WERI-Rb-1 (cell line): ENCODE measurements at regions not wholly inside any gene's neighbourhood (a gene's known extent, or its start where the extent isn't known, plus 50 kb on each side); places are given as distances from the start of the nearest gene placed in this dataset.

ENCODE experiments used
- DNase-seq: peaks from one replicate; pipeline ENCODE4 v3.0.0-alpha.2; 2020
- H3K27ac ChIP-seq: fragments of 250-450 bp; sonication (Bioruptor Pico); 2 replicates; pipeline ENCODE4 v1.5.1; 2020; ENCODE audit warnings: mild to moderate bottlenecking, moderate library complexity
- H3K27me3 ChIP-seq: fragments of 250-450 bp; sonication (Bioruptor Pico); 2 replicates; pipeline ENCODE4 v1.5.1; 2021; ENCODE audit warnings: mild to moderate bottlenecking, low read depth, moderate library complexity; ENCODE audit not compliant: insufficient read depth, severe bottlenecking
- H3K36me3 ChIP-seq: fragments of 250-450 bp; sonication (Bioruptor Pico); 2 replicates; pipeline ENCODE4 v1.5.1; 2020; ENCODE audit warnings: mild to moderate bottlenecking, moderate library complexity
- H3K4me3 ChIP-seq: 2 replicates; pipeline ENCODE4 v1.5.1; 2011; ENCODE audit warnings: low read depth, mild to moderate bottlenecking, control low read depth, low read length
- H3K9me3 ChIP-seq: fragments of 250-450 bp; sonication (Bioruptor Pico); 2 replicates; pipeline ENCODE4 v1.5.1; 2021; ENCODE audit warnings: mild to moderate bottlenecking, moderate library complexity; ENCODE audit not compliant: severe bottlenecking
- CTCF ChIP-seq: IDR thresholded peaks from 2 replicates; pipeline ENCODE4 v1.5.1; 2011; ENCODE audit warnings: low read depth, mild to moderate bottlenecking, control low read depth, inconsistent platforms, low read length

- no peak overlapping the region for H3K27ac ChIP-seq
- TF ChIP-seq CTCF: no peak
- no peaks in the 10 kb centered on the region for H3K9me3 ChIP-seq
- no peaks in the 10 kb centered on the region for H3K36me3 ChIP-seq
- no peaks in the 10 kb centered on the region for H3K27me3 ChIP-seq
- DNase-seq: no peak
- H3K4me3 ChIP-seq: no peak overlapping the region
Observed at GRCh38 chr9:96086936-96087571, 211.6 kb downstream of the ERCC6L2 start.

- no peaks in the 10 kb centered on the region for H3K9me3 ChIP-seq
- TF ChIP-seq CTCF: no peak
- H3K27ac ChIP-seq: no peak overlapping the region
- no peak overlapping the region for H3K4me3 ChIP-seq
- peak; percentile 42 for DNase-seq
- H3K27me3 ChIP-seq: no peaks in the 10 kb centered on the region
- H3K36me3 ChIP-seq: no peaks in the 10 kb centered on the region
Observed at GRCh38 chr9:96085491-96086143, 210.1 kb downstream of the ERCC6L2 start.

- Histone ChIP-seq H3K9me3 (no peaks in the 10 kb centered on the region), H3K27ac (peak overlapping the region; percentile 70), H3K36me3 (no peaks in the 10 kb centered on the region), H3K27me3 (no peaks in the 10 kb centered on the region), H3K4me3 (no peak overlapping the region)
- DNase-seq: no peak
- TF ChIP-seq CTCF: no peak
Observed at GRCh38 chr9:96084331-96084734, 208.8 kb downstream of the ERCC6L2 start.

- no peaks in the 10 kb centered on the region for H3K27me3 ChIP-seq
- peak overlapping the region; percentile 70 for H3K27ac ChIP-seq
- no peaks in the 10 kb centered on the region for H3K9me3 ChIP-seq
- no peak overlapping the region for H3K4me3 ChIP-seq
- no peaks in the 10 kb centered on the region for H3K36me3 ChIP-seq
- DNase-seq: no peak
- no peak for TF ChIP-seq CTCF
Observed at GRCh38 chr9:96082516-96083232, 207.2 kb downstream of the ERCC6L2 start.

- H3K9me3 ChIP-seq: no peaks in the 10 kb centered on the region
- no peak overlapping the region for H3K27ac ChIP-seq
- no peak for TF ChIP-seq CTCF
- H3K36me3 ChIP-seq: no peaks in the 10 kb centered on the region
- H3K4me3 ChIP-seq: no peak overlapping the region
- no peaks in the 10 kb centered on the region for H3K27me3 ChIP-seq
- no peak for DNase-seq
Observed at GRCh38 chr9:96080364-96080763, 204.9 kb downstream of the ERCC6L2 start.
